ENCODE measurements at regions not wholly inside any gene's neighbourhood (a gene's known extent, or its start where the extent isn't known, plus 50 kb on each side); places are given as distances from the start of the nearest gene placed in this dataset.

- Mint-ChIP-seq H3K4me3 (no peak overlapping the region), H3K36me3 (ENCODE audit: low read depth) (no peaks in the 10 kb centered on the region), H3K27ac (no peak overlapping the region), H3K9me3 (peaks cover 5% of the 10 kb centered on the region), H3K4me1 (ENCODE audit: low read depth) (no peaks in the 10 kb centered on the region), H3K27me3 (ENCODE audit: insufficient read depth) (no peaks in the 10 kb centered on the region)
- no peak for DNase-seq (ENCODE audit: low spot score)
- intact Hi-C loops (cut with micrococcal nuclease): no loop called here
Observed at GRCh38 chr10:57743711-57744110, 524.0 kb downstream of the IPMK start.

GRCh38 chr10:57741751-57742150 is 525.9 kb downstream of the IPMK start:
- intact Hi-C loops (cut with micrococcal nuclease): no loop called here
- H3K36me3 Mint-ChIP-seq (ENCODE audit: low read depth): no peaks in the 10 kb centered on the region
- H3K4me3 Mint-ChIP-seq: no peak overlapping the region
- H3K4me1 Mint-ChIP-seq (ENCODE audit: low read depth): no peaks in the 10 kb centered on the region
- no peak overlapping the region for H3K27ac Mint-ChIP-seq
- DNase-seq (ENCODE audit: low spot score): no peak
- H3K9me3 Mint-ChIP-seq: no peaks in the 10 kb centered on the region
- H3K27me3 Mint-ChIP-seq (ENCODE audit: insufficient read depth): no peaks in the 10 kb centered on the region

GRCh38 chr10:57723305-57723704 is 544.4 kb downstream of the IPMK start:
- no peaks in the 10 kb centered on the region for H3K4me1 Mint-ChIP-seq (ENCODE audit: low read depth)
- H3K4me3 Mint-ChIP-seq: no peak overlapping the region
- DNase-seq (ENCODE audit: low spot score): no peak
- no peak overlapping the region for H3K27ac Mint-ChIP-seq
- no peaks in the 10 kb centered on the region for H3K9me3 Mint-ChIP-seq
- intact Hi-C loops (cut with micrococcal nuclease): no loop called here
- no peaks in the 10 kb centered on the region for H3K27me3 Mint-ChIP-seq (ENCODE audit: insufficient read depth)
- H3K36me3 Mint-ChIP-seq (ENCODE audit: low read depth): no peaks in the 10 kb centered on the region

DNA sequence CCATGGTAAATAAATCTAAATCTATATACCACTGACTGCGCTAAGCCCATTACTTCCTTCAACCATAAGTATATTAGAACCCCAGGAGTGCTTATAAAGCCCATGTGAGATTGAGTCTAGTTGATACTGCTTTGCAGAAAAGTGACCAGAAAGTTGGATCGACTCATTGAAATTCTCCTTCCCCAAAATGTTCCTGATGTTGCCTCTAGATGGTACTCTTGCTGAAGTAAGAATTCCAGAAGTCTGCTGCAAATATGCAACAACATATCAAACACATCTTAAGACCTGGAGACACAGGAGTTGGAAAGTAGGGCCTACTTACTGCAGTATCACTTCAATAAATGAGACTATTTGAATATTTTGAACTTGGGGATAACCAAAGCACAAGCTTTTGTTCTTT is 550.8 kb downstream of the IPMK start:
- intact Hi-C loops (cut with micrococcal nuclease): no loop called here
- no peak overlapping the region for H3K27ac Mint-ChIP-seq

DNA sequence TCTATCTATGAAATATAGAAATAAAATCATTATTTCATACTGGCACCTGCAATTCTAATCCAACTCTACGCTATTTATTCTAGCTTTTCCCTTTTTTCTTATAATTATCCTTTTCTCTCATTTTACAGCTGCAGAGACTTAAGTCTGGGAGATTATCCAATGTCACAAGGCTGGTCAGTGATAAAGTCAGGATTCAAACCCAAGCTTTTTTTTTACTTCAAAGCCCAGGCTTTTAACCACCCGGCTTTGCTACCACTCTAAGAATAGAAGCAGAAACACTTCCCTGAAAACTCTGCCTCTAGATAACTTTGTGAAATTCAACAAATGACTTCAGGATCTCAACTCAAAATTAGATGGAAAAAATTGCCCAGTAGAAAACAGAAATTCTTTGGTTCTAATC is 552.5 kb downstream of the IPMK start:
- Mint-ChIP-seq H3K27me3 (ENCODE audit: insufficient read depth) (peaks cover 2% of the 10 kb centered on the region), H3K4me1 (ENCODE audit: low read depth) (no peaks in the 10 kb centered on the region), H3K27ac (no peak overlapping the region), H3K9me3 (no peaks in the 10 kb centered on the region), H3K4me3 (no peak overlapping the region), H3K36me3 (ENCODE audit: low read depth) (no peaks in the 10 kb centered on the region)
- DNase-seq (ENCODE audit: low spot score): no peak
- intact Hi-C loops (cut with micrococcal nuclease): no loop called here

More for the DNA sequence above, 550.8 kb downstream of the IPMK start:
- Mint-ChIP-seq H3K9me3 (no peaks in the 10 kb centered on the region), H3K36me3 (ENCODE audit: low read depth) (no peaks in the 10 kb centered on the region), H3K27me3 (ENCODE audit: insufficient read depth) (peaks cover 2% of the 10 kb centered on the region), H3K4me1 (ENCODE audit: low read depth) (no peaks in the 10 kb centered on the region), H3K4me3 (no peak overlapping the region)
- DNase-seq (ENCODE audit: low spot score): no peak

GRCh38 chr10:57707300-57707658 is 560.4 kb downstream of the IPMK start:
- intact Hi-C loops (cut with micrococcal nuclease): no loop called here
- Mint-ChIP-seq H3K27me3 (ENCODE audit: insufficient read depth) (no peaks in the 10 kb centered on the region), H3K36me3 (ENCODE audit: low read depth) (no peaks in the 10 kb centered on the region), H3K4me1 (ENCODE audit: low read depth) (no peaks in the 10 kb centered on the region), H3K9me3 (no peaks in the 10 kb centered on the region), H3K27ac (no peak overlapping the region), H3K4me3 (no peak overlapping the region)
- no peak for DNase-seq (ENCODE audit: low spot score)

- H3K27ac Mint-ChIP-seq: no peak overlapping the region
- no peaks in the 10 kb centered on the region for H3K4me1 Mint-ChIP-seq (ENCODE audit: low read depth)
- no peak overlapping the region for H3K4me3 Mint-ChIP-seq
- H3K27me3 Mint-ChIP-seq (ENCODE audit: insufficient read depth): no peaks in the 10 kb centered on the region
- intact Hi-C loops (cut with micrococcal nuclease): no loop called here
- H3K9me3 Mint-ChIP-seq: no peaks in the 10 kb centered on the region
- H3K36me3 Mint-ChIP-seq (ENCODE audit: low read depth): no peaks in the 10 kb centered on the region
- no peak for DNase-seq (ENCODE audit: low spot score)
Observed at GRCh38 chr10:57706576-57707299, 561.0 kb downstream of the IPMK start.

GRCh38 chr10:57706016-57706415 is 561.7 kb downstream of the IPMK start:
- Mint-ChIP-seq H3K4me1 (ENCODE audit: low read depth) (no peaks in the 10 kb centered on the region), H3K27me3 (ENCODE audit: insufficient read depth) (no peaks in the 10 kb centered on the region), H3K36me3 (ENCODE audit: low read depth) (no peaks in the 10 kb centered on the region), H3K4me3 (no peak overlapping the region), H3K9me3 (no peaks in the 10 kb centered on the region), H3K27ac (no peak overlapping the region)
- intact Hi-C loops (cut with micrococcal nuclease): no loop called here
- DNase-seq (ENCODE audit: low spot score): no peak

- DNase-seq (ENCODE audit: low spot score): no peak
- intact Hi-C loops (cut with micrococcal nuclease): no loop called here
Observed at GRCh38 chr10:57699944-57700343, 567.8 kb downstream of the IPMK start.

DNA sequence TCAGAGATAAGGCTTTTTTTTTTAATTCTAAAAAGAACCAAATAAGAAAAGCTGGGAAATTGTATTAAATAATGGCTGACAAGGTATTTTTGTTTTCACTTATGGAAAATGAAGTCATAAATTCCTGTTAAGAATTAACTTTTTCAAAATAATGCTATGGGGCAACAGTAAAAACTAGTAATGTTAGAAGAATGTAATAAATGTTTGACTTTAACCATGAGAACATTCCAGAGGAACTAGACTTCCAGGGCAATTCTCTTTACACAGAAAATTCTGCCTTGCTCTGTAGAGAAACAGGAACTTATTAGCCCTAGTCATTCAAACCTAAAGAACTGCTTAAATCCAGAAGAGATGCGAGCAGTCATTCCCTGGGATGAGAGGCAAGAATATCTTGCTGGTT is 571.1 kb downstream of the IPMK start:
- no peaks in the 10 kb centered on the region for H3K27me3 Mint-ChIP-seq (ENCODE audit: insufficient read depth)
- no peak overlapping the region for H3K4me3 Mint-ChIP-seq
- intact Hi-C loops (cut with micrococcal nuclease): no loop called here
- H3K4me1 Mint-ChIP-seq (ENCODE audit: low read depth): no peaks in the 10 kb centered on the region
- H3K36me3 Mint-ChIP-seq (ENCODE audit: low read depth): no peaks in the 10 kb centered on the region
- H3K27ac Mint-ChIP-seq: no peak overlapping the region
- H3K9me3 Mint-ChIP-seq: no peaks in the 10 kb centered on the region
- DNase-seq (ENCODE audit: low spot score): no peak

More at GRCh38 chr10:57699944-57700343, 567.8 kb downstream of the IPMK start:
- H3K27me3 Mint-ChIP-seq (ENCODE audit: insufficient read depth): no peaks in the 10 kb centered on the region
- H3K4me1 Mint-ChIP-seq (ENCODE audit: low read depth): no peaks in the 10 kb centered on the region
- H3K4me3 Mint-ChIP-seq: no peak overlapping the region
- no peak overlapping the region for H3K27ac Mint-ChIP-seq
- H3K9me3 Mint-ChIP-seq: no peaks in the 10 kb centered on the region
- no peaks in the 10 kb centered on the region for H3K36me3 Mint-ChIP-seq (ENCODE audit: low read depth)

DNA sequence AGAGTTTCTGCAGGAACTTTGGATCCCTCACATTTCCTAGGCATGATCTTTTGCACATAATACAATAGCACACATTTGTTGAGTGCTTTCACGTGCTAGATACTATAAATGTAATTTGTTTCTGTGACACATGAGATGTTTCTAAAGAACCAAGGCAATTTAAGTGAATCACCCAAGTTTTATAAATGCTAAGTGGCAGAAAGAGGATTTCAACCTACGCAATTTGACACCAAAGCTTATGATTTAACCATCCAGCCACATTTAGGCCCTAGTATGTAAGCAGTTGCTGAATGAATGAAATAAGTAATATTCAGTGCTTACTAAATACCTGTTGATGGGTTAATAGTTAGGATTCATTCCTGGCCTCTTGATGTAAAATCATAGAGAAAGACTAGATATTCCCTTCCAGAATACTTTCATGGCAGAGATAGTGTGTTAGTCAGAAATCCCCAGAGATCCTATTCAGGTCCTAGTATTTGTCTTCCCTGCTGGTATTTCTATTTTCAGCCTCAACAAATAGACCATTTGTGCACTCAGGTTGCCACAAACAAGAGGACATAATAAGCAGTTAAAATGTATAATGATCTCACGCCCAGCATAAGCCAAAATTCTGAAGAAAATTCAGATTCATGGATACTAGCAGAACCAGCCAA is 572.6 kb downstream of the IPMK start:
- no peak overlapping the region for H3K4me3 Mint-ChIP-seq

GRCh38 chr10:57692255-57692980 is 575.3 kb downstream of the IPMK start:
- no peaks in the 10 kb centered on the region for H3K4me1 Mint-ChIP-seq (ENCODE audit: low read depth)
- H3K9me3 Mint-ChIP-seq: no peaks in the 10 kb centered on the region
- H3K36me3 Mint-ChIP-seq (ENCODE audit: low read depth): no peaks in the 10 kb centered on the region
- H3K27ac Mint-ChIP-seq: no peak overlapping the region
- intact Hi-C loops (cut with micrococcal nuclease): no loop called here
- DNase-seq (ENCODE audit: low spot score): no peak
- no peak overlapping the region for H3K4me3 Mint-ChIP-seq
- H3K27me3 Mint-ChIP-seq (ENCODE audit: insufficient read depth): no peaks in the 10 kb centered on the region

More for the DNA sequence above, 572.6 kb downstream of the IPMK start:
- no peak overlapping the region for H3K27ac Mint-ChIP-seq
- intact Hi-C loops (cut with micrococcal nuclease): no loop called here
- no peak for DNase-seq (ENCODE audit: low spot score)
- no peaks in the 10 kb centered on the region for H3K27me3 Mint-ChIP-seq (ENCODE audit: insufficient read depth)
- no peaks in the 10 kb centered on the region for H3K36me3 Mint-ChIP-seq (ENCODE audit: low read depth)
- H3K9me3 Mint-ChIP-seq: no peaks in the 10 kb centered on the region
- no peaks in the 10 kb centered on the region for H3K4me1 Mint-ChIP-seq (ENCODE audit: low read depth)

- Mint-ChIP-seq H3K4me3 (no peak overlapping the region), H3K27me3 (ENCODE audit: insufficient read depth) (no peaks in the 10 kb centered on the region), H3K36me3 (ENCODE audit: low read depth) (no peaks in the 10 kb centered on the region), H3K4me1 (ENCODE audit: low read depth) (no peaks in the 10 kb centered on the region), H3K9me3 (no peaks in the 10 kb centered on the region), H3K27ac (no peak overlapping the region)
- intact Hi-C loops (cut with micrococcal nuclease): no loop called here
- no peak for DNase-seq (ENCODE audit: low spot score)
Observed at GRCh38 chr10:57689596-57690297, 577.9 kb downstream of the IPMK start.
